Suppressor macrophage (primary cell): ENCODE measurements at regions not wholly inside any gene's neighbourhood (a gene's known extent, or its start where the extent isn't known, plus 50 kb on each side); places are given as distances from the start of the nearest gene placed in this dataset.

ENCODE experiments used
- DNase-seq, 4 experiments: peaks; one replicate each; pipeline ENCODE4 v3.0.0-alpha.2; 2020 to 2022

DNA sequence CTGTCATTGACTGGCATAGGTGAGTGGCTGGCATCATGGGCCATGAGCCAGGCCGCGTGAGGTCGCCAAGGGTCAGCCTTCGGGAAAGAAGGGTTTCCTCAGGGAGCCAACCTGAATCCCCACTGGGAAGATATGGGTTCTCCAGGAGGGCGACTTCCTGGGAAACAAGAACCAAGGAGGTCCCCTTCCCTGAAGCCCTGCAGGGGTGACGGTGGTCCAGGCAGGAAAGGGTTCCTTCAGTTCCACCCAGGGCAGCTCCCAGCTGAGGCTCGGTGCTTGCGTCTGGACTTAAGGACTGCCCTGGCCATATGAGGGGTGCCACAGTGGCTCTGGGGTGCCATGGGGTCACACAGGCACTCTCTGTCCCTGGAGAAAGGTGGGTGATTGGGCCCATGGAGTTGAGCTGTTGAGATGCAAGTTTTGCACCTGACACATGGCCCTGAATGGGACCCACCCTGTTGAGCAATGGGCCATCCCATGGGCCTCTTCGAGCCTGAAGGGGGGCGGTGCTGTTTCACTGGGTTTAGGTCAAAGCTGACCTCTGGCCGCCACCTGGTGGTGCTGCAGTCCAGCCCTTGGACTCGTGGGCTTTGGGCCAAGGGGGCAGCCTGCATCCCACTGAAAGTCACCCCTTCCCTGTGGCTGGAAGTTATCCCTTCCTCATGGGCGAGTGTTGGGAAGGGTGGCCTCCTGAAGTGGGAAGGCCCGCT lies 228.1 kb downstream of the SNRPN start:
- no peak for DNase-seq

DNA sequence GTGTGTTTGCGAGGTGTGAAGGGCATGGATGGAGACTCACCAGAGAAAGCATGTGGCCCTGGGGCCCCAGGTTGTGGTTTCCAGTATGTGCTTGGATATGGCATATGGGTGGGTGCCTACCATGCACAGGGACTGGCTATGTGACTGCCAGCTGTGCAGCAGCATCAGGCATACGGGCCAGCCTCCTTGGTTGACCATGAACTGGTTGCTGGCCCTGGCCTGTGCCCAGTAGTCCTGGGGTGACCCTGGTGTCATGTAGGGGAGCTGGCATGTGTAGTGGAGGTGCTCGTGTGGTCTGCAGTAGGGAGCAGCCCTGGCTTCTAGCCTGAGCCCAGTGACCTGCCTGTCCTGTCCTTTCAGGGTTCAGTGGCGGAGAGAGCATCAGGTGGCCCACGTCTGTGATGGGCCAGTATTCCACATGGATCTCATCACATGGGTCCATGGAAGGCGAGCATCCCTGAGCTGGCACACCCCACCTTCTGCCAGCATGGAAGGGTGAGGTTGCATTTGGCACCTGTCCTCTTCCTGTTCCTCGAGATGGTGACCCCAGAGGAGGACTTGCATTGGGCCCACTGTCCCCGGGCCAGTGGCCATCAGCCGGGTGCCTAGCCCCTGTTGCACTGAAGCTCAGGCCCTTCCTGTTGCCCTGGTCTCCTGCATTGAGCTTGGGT lies 228.9 kb downstream of the SNRPN start:
- no peak for DNase-seq

DNA sequence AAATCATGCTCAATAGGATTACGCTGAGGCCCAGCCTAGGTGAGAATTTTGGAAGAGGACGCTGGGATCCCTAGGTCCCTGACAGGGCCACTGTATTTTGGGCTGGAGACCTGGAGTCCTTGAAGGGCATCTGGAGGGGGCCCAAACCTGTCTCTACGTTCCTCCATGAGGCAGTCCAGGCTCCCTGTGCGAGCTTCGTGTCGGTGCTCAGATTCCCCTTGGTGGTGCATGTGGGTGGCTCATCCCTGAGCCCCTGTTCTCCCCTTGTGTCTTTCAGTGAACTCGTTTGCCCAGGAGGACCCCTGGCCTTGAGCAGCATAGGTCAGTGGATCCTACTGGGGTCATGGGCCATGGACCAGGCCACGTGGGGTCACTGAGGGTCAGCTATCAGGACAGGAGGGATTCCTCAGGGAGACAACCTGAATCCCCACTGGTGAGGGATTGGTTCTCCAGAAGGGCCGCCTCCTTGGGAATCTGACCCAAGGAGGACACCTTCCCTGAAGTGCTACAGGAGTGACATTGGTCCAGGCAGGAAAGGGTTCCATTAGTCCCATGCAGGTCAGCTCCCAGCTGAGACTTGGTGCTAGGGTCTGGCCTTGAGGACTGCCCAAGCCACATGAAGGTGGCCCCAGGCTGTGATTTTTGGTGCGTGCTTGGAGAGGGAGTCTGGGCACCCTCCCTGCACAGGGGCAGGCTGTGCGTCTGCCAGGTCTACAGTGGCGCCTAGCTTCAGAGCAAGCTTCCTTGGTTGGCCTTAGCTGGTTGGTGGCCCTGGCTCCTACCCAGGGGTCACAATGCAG lies 229.8 kb downstream of the SNRPN start:
- DNase-seq, result no peak

DNA sequence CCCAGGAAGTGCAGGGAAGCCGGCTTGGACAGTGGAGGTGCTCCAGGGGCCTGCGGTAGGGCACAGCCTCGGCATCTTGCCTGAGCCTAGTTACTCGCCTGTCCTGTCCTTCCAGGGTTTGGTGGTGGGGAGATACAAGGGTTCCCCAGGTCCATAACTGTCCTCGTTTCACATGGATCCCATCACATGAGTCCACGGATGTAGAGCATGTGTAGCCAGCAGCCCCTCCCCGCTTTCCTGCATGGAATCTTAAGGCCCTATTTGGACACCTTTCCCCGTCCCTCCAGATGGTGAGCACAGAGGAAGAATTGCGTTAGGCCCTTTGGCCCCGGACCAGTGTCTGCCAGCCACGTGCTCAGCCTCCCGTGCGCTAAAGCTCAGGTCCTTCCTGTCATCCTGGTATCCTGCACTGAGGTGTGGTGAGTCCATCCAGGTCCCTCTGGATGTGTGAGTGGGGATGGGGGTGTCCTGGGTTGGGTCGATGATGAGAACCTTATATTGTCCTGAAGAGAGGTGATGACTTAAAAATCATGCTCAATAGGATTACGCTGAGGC lies 230.4 kb downstream of the SNRPN start:
- DNase-seq, result no peak

DNA sequence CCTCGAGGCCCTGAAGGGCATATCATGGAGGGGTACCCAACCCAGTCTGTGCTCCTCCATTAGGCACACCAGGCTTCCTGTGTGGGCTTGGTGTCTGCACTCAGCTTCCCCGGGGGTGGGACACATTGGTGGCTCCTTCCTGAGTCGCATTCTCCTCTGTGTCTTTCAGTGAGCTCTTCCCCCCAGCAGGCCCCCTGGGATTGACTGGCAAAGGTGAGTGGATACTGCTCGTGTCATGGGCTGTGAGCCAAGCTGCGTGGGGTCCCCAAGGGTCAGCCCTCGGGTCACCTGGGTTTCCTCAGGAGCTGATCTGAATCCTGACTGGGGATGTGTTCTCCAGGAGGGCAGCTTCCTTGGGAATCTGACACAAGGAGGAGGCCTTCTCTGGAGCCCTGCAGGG lies 231.0 kb downstream of the SNRPN start:
- DNase-seq, result no peak

DNA sequence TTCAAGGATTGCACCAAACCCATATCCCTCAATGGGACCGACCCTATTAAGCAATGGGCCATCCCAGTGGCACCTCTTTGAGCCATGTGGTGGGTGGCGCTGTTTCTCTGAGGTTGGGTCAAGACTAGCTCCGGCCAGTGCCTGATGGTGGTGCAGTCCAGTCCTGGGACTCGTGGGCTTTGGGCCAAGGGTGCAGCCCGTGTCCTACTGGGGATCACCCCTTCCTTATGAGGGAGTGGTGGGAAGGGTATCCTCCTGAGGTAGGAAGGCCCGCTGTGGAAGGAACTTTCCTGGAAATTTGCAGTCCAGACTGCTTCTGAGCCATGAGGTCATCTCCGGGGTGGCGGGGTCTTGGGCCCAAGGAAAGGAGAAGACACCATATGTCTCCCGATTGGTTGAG lies 231.6 kb downstream of the SNRPN start:
- DNase-seq, result no peak

DNA sequence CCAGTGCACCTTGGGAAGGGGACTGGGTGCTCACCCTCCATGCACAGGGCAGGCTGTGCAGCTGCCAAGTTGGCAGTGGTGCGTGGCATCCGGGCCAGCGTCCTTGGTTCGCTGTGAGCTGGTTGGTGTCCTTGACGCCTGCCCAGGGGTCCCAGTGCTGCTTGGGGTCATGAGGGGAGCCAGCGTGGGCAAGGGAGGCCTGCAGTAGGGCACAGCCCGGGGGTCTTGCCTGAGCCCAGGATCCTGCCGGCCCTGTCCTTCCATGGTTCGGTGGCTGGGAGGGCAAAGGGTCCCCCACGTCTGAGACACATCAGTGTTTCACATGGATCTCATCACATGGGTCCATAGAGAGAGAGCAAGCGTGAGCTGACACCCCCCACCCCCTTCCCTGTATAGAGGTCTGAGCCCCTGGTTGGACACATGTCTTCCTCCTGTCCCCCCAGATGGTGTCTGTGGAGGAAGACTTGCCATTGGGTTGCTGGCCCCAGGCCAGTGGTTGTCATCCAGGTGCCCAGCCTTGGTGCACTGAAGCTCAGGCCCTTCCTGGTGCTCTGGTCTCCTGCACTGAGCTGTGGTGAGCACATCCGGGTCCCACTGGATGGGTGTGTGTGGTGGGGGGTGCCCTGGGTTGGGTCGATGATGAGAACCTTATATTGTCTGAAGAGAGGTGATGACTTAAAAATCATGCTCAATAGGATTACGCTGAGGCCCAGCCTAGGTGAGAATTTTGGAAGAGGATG lies 232.3 kb downstream of the SNRPN start:
- no peak for DNase-seq

DNA sequence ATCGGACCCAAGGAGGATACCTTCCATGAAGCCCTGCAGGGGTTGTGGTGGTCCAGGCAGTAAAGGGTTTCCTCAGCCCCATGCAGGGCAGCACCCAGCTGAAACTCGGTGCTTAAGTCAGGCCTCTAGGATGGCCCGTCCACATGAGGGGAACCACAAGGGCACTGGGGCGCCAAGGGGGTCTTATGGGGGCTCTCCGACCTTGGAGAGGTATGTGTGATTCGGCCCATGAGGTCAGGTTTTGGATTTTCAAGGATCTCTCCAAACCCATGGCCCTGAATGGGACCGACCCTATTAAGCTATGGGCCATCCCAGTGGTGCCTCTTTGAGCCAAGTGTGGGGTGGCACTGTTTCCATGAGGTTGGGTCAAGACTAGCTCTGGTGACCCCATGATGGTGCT lies 233.3 kb downstream of the SNRPN start:
- no peak for DNase-seq

DNA sequence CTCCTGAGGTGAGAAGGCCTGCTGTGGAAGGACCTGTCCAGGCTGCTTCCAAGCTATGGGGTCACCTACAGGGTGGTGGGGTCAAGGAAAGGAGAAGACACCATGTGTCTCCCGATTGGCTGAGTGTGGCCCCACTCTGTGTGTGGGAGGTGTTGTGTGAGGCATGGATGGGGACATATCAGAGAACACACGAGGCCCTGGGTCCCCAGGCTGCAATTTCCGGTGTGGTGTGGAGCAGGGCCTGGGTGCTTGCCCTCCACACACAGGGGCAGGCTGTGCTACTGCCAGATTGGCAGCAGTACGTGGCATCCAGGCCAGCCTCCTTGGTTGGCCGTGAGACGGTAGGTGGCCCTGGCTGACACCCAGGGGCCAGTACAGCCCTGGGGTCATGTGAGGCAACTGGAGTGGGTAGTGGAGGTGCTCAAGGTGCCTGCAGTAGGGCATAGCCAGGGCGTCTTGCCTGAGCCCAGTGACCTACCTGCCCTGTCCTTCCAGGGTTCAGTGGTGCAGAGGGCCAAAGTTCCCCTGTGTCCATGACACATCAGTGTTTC lies 233.8 kb downstream of the SNRPN start:
- no peak for DNase-seq

DNA sequence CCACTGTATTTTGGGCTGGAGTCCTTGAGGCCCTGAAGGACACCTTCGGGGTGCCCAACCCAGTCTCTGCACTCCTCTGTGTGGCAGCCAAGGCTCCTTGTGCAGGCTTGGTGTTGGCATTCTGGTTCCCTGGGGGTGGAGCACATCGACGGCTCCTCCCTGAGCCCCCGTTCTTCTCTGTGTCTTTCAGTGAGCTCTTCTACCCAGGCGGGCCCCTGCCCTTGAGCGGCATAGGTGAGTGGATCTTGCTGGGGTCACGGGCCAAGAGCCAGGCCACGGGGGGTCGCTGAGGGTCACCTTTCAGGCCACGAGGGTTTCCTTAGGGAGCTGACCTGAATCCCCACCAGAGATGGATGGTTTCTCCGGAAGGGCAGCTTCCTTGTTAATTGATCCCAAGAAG lies 234.8 kb downstream of the SNRPN start:
- DNase-seq, result no peak

DNA sequence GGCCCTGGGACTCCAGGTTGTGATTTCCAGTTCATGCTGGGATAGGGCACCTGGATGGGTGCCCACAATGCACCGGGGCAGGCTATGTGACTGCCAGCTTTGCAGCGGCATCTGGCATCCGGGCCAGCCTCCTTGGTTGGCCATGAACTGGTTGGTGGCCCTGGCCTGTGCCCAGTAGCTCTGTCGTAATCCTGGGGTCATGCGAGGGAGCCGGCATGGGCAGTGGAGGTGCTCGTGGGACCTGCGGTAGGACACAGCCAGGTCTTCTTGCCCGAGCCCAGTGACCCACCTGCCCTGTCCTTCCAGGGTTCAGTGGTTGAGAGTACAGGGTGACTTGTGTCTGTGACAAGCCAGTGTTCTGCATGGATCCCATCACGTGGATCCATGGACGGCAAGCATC lies 237.9 kb downstream of the SNRPN start:
- no peak for DNase-seq

DNA sequence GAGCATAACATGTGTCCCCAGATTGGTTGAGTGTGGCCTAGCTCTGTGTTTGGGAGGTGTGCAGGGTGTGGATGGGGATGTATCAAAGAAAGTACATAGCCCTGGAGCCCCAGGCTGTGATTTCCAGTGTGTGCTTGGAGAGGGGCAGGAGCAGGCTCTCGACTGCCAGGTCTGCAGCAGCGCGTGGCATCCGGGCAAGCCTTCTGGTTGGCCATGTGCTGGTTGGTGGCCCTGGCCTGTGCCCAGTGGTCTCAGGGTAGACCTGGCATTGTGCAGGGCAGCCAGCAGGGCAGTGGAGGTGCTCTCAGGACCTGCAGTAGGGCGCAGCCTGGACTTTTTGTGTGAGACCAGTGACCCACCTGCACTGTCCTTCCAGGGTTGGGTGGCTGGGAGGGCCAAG lies 231.5 kb downstream of the UBE3A start:
- no peak for DNase-seq

DNA sequence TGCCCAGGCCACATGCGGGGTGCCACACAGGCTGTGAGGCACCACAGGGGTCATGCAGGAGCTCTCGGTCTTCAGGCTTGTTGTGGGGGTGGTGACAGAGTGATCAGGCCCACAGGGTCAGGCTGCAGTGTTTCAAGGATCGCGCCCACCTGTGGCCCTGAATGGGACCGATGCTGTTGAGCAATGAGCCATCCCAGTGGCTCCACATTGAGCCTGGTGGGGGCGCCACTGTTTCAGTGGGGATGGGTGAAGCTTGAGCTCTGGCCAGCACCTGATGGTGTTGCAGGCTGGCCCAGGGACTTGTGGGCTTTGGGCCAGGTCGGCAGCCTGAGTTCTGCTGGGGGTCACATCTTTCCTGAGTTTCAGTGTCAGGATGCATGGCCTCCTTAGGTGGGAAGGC lies 230.1 kb downstream of the UBE3A start:
- DNase-seq, result no peak

DNA sequence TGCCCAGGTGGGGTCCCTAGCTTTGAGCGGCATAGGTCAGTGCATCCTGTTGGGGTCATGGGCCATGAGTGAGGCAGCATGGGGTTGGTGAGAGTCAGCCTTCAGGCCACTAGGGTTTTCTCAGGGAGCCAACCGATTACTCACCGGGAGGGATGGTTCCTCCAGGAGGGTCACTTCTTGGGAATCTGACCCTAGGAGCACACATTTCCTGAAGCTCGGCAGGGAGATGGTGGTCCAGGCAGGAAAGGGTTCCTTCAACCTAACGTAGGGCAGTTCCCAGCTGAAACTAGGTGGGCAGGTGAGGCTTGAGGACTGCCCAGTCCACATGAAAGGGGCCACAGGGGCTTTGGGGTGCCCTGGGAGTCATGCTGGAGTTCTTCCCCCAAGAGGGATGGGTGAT lies 218.0 kb downstream of the UBE3A start:
- no peak for DNase-seq

DNA sequence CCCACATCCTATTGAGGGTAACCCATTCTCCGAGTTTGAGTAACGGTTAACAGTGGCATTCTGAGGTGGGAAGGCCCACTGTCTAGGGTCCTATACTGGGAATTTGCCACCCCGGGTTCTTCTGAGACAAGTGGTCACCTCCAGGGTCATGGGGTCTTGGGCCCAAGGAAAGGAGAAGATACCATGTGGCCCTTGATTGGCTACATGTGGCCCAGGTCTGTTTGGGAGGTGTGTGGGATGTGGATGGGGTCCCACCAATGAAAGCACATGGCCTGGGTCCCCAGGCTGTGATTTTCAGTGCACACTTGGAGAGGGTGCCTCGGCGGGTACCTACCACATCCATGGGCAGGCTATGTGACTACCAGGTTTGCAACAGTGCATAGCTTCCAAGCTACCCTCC lies 214.4 kb downstream of the UBE3A start:
- DNase-seq, result no peak

DNA sequence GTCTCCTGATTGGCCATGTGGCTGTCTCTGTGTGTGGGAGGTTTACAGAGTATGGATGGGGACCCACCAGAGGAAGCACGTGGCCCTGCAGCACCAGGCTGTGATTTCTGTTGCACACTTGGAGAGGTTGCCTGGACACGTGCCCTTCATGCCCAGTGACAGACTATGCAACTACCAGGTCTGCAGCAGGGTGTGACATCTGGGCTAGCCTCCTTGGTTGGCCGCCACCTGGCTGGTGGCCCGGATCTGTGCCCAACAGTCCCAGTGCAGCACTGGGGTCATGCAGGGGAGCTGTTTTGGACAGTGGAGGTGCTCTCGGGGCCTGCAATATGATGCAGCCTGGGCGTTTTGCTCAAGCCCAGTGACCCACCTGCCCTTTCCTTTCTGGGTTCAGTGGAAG lies 212.5 kb downstream of the UBE3A start:
- no peak for DNase-seq

DNA sequence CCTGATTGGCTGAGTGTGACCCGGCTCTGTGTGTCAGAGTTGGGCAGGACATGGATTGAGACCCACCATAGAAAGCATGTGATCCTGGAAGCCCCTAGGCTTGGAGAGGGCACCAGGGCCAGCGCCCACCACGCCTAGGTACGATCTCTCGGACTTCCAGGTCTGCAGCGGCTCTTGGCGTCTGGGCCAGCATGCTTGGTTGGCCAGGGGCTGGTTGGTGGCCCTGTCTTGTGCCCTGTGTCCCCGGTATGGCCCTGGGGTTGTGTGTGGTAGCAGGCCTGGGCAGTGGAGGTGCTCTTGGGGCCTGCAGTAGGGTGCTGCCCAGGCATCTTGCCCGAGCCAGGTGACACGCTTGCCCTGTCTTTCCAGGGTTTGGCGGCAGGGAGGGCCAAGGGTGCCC lies 210.6 kb downstream of the UBE3A start:
- no peak for DNase-seq

DNA sequence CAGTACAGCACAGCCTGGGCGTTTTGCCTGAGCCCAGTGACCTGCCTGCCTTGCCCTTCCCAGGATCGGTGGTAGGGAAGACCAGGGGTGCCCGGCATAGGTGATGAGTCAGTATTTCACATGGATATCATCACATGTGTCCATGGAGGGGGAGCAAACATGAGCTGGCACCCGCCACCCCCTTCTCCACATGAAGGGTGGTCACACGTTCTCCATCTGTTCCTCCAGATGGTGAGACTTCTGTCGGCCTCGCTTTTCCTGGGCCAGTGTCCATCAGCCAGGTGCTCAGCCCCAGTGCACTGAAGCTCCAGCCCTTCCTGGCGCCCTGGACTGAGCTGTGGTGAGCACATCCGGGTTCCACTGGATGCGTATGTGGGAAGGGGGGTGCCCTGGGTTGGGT lies 208.4 kb downstream of the UBE3A start:
- no peak for DNase-seq

DNA sequence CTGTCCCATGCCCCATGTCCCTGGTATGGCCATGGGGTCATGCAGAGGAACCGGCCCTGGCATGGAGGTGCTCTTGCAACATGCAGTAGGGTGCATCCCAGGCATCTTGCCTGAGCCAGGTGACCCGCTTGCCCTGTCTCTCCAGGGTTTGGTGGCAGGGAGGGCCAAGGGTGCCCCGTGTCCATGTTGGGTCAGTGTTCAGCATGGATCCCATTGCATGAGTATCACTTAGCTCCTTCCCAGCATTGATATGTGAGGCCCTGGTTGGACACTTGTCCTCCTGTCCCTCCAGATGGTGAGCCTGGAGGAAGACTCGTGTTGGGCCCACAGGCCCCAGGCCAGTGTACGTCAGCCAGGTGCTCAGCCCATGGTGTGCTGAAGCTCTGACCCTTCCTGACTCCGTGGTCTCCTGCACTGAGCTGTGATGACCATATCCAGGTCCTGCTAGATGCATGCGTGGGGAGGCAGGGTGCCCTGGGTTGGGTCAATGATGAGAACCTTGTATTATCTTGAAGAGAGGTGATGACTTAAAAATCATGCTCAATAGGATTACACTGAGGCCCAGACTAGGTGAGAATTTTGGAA lies 205.0 kb downstream of the UBE3A start:
- no peak for DNase-seq

DNA sequence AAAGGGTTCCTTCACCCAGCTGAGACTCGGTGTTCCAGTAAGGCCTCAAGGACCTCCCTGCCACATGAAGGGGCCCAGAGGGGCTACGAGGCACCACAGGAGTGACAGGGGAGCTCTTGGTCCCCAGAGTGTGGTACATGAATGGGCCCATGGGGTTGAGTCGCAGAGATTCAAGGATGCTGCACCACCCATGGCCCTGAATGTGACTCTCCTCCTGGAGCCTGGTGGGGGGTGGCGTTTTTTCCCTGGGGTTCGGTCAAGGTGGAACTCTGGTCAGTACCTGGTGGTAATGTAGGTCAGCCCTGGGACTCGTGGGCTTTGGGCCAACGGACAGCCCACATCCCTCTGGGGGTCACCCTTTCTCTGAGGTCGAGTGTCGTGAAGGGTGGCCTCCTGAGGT lies 204.0 kb downstream of the UBE3A start:
- DNase-seq, result no peak

DNA sequence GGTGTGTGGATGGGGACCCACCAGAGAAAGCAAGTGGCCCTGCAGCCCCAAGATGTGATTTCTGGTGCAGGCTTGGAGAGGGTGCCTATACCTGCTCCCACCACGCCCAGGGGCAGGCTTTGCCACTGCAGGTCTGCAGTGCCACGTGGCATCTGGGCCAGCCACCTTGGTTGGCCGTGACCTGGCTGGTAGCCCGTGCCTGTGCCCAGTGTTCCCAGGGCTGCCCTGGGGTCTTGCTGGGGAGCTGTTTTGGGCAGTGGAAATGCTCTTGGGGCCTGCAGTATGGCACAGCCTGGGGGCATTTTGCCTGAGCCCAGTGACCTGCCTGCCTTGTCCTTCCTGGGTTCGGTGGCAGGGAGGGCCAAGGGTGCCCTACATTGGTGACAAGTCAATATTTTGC lies 203.4 kb downstream of the UBE3A start:
- no peak for DNase-seq
